Right ventricle myocardium inferior (tissue), 1 donor: ENCODE measurements at regions not wholly inside any gene's neighbourhood (a gene's known extent, or its start where the extent isn't known, plus 50 kb on each side); places are given as distances from the start of the nearest gene placed in this dataset.
A peak's percentile ranks its signal among the peaks of the same experiment; 100 is the strongest.

Source experiments
- ATAC-seq: fragments of 200-7000 bp; cut with Tn5 transposase; one replicate; pipeline ENCODE4 v1.9.1; 2020; ENCODE audit warnings: mild to moderate bottlenecking, moderate library complexity
- DNase-seq: peaks from one replicate; pipeline ENCODE4 v3.0.0; 2021; ENCODE audit errors: missing footprints
- intact Hi-C: fragments of 100-400 bp; cut with DNase I; formaldehyde crosslinking; loops from one replicate; pipeline ENCODE4 v1.11.0; 2022
- donor health status: DM: no; HTN: yes; CAD: no; lungs with severe emphysema.

- peak; percentile 74 for ATAC-seq
- no peak for DNase-seq
- intact Hi-C loops: loop anchor here (2.0 kb wide), 1 partner anchor 74 kb away; no protein-coding TSS in a partner anchor
Observed at GRCh38 chr5:74576941-74577456, 63.5 kb downstream of the ENC1 start.

- DNase-seq: no peak
- intact Hi-C loops: loop anchor here (2.0 kb wide), 1 partner anchor 73 kb away; no protein-coding TSS in a partner anchor
- ATAC-seq: no peak
Observed at GRCh38 chr5:74575741-74576538, 64.6 kb downstream of the ENC1 start.

DNA sequence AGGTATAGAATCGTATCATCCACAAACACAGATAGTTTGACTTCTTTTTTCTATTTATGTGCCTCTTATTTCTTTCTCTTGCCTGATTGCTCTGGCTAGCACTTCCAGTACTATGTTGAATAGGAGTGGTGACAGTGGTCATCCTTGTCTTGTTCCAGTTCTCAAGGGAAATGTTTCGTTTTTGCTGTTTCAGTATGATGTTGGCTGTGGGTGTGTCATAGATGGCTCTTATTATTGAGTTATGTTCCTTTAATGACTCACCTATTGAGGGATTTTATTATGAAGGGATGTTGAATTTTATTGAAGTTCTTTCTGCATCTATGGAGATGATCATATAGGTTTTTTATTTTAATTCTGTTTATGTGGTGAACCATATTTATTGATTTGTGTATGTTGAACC, 70.3 kb downstream of the ENC1 start:
- no peak for DNase-seq
- no peak for ATAC-seq
- intact Hi-C loops: no loop called here

GRCh38 chr5:74567411-74567995, 73.0 kb downstream of the ENC1 start:
- intact Hi-C loops: no loop called here
- no peak for ATAC-seq
- no peak for DNase-seq

- no peak for ATAC-seq
- intact Hi-C loops: no loop called here
- no peak for DNase-seq
Observed at GRCh38 chr5:74562122-74562521, 78.4 kb downstream of the ENC1 start.

- intact Hi-C loops: no loop called here
- DNase-seq (no peak), ATAC-seq (no peak)
Observed at GRCh38 chr5:74560245-74560644, 80.3 kb downstream of the ENC1 start.

GRCh38 chr5:74556631-74557595, 83.6 kb downstream of the ENC1 start:
- intact Hi-C loops: no loop called here
- DNase-seq (no peak), ATAC-seq (no peak)

DNA sequence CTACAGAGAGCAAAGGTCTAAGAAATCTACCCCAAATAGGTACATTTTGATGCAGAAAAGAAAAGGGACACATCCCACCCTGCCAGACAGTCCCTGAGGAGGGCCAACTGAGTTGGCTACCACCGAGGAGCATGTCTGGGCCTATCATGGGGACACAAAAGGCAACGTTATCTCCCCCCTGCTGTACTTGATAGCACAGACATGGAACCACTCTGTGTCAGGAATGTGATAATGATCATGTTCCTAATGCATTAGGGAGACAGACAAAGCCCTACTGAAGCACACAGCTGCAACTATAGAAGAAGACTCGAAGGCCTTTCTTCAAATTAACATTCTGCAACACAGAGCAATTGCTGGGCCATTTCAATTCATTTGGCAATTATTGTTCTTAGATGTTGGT, 84.5 kb downstream of the ENC1 start:
- ATAC-seq (no peak), DNase-seq (no peak)
- intact Hi-C loops: no loop called here

- DNase-seq: no peak
- intact Hi-C loops: no loop called here
- no peak for ATAC-seq
Observed at GRCh38 chr5:74552101-74552500, 88.4 kb downstream of the ENC1 start.

DNA sequence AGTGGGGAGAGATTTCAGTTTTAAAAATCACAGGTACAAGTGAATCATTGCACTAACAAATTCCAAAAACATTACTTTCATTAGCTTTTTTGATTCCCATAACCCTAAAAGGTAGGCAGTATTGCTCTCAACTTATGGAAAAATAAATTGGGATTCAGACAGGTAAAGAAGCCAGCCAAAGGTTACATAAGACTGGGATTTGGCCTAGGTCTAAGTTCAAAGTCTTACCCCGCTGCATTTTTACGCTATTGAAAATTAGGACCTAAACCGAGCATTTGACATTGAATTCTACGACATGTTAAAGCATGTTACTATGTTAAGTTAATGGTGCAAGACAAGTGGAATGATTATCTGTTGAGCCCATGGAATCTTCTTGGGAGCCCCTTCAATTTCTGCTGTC, 89.6 kb downstream of the ENC1 start:
- ATAC-seq (no peak), DNase-seq (no peak)
- intact Hi-C loops: no loop called here

DNA sequence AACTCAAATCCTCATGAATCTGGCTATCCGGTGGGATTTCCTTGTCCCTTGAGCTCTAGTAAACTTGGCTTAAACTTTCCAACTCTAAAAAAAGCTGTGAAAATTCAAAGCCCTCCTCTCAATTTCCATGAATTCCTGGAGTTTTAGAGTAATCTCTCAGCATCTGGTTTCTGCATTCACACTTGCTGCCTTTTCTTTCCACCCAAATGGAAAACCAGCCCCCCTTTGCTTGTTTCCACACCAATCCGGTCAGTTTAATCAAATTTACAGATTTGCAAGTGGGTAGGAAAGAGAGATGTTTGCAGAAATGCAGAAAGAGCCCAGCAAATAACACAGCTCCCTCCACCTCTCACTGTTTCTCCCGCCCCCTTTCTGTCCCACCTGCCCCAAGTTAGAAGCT, 91.1 kb downstream of the ENC1 start:
- intact Hi-C loops: no loop called here
- DNase-seq (no peak), ATAC-seq (no peak)

DNA sequence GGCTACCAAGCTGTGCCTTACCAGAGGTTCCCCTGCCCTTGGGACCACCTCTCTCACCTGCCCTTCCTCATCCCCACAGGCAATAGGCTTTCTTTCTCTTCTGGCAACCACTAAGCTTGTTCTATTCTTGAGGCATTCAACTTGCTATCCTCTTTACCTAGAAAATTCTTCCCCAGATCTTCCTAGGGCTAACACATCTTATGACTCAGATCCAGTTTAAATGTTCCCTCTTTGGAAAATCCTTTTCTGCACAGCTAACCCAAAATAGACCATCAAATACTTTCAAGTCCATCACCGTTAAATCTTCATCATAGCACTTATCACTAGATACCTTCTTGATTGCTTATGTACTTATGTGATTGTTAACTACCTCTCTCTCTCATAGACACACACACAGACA, 93.7 kb downstream of the ENC1 start:
- no peak for ATAC-seq
- no peak for DNase-seq
- intact Hi-C loops: no loop called here

GRCh38 chr5:74544811-74545210, 95.7 kb downstream of the ENC1 start:
- intact Hi-C loops: no loop called here
- DNase-seq (no peak), ATAC-seq (no peak)

DNA sequence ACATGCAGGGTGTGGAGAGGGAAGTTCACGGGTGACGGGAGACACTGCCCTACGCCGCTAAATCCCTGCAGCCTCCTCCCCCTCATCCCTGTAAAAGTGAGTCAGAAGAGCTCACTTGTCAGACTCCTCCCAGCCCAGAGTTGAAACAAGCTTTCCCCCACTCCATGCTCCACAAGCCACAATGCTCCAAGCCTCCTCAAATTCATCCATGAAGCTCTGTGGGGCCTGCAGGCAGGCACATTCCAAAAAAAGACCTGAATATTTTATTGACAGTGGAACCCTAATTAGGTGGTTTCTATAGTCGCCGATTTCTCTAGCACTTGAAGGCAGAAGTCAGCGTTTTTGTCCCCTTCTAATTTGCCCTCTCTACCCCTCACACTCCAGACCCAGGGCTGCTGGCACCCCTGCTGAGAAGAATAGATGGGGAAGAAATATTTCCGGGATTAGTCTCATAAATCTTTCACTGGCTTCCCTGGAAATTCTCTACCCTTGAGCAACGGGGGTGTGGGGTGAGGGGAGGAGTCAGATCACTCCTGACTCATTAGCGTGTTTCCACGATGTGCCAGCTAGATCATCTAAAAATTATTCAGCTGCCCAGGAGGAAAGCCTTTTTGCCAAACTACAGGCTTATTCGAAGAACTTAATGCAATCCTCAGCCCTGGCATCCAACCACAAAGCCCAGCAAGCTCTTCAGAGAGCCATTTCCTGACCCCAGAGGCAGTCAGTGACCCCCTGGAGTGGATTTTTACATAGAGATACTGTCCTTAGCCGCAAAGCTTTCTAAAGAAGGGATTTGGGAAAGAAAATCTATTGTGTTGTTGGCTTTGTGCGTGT, 97.1 kb downstream of the ENC1 start:
- intact Hi-C loops: no loop called here
- ATAC-seq: no peak
- DNase-seq: no peak

- DNase-seq: no peak
- intact Hi-C loops: no loop called here
- ATAC-seq: no peak
Observed at GRCh38 chr5:74542482-74542881, 98.0 kb downstream of the ENC1 start.

GRCh38 chr5:74541381-74541781, 99.1 kb downstream of the ENC1 start:
- intact Hi-C loops: no loop called here
- no peak for ATAC-seq

DNA sequence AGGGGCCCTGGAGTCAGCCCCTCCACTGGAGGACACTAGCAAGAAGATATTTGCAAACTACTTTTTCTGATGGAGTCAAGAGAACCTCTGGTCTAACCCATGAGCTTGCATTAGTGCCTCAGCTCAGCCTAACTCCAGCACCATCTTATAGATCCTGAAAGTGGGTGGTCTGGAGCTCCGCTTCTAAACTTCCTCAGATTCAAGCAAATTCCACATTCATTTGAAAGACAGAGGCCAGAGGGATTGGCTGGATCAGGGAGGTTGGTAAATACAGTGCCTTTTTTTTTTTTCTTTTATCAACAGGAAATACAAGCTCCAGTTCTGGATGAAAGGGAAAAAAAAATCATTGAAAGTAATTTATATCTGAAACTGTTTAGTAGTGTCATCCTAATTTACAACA, 99.9 kb downstream of the ENC1 start:
- ATAC-seq (no peak), DNase-seq (no peak)
- intact Hi-C loops: no loop called here

More at GRCh38 chr5:74541381-74541781, 99.1 kb downstream of the ENC1 start:
- DNase-seq: no peak

DNA sequence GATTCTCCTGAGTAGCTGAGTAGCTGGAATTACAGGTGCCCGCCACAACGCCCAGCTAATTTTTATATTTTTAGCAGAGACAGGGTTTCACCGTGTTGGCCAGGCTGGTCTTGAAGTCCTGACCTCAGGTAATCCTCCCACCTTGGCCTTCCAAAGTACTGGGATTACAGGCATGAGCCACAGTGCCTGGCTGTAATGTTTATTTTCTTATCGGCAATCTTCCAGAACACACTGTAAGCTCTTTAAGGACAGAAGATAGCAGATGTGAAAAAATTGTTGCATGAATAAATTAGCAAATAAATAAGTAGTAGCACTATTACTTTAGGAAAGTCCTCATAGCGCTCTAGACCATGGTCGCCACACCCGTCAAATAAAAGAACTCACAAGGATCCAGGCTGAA, 100.5 kb downstream of the ENC1 start:
- DNase-seq (no peak), ATAC-seq (no peak)
- intact Hi-C loops: loop anchor here (5.0 kb wide), 1 partner anchor 102 kb away; the partner anchor contains the start of gene ENC1
